SK-N-SH treated with all-trans-retinoic acid at 6 μM for 48 hours (cell line): ENCODE measurements at regions not wholly inside any gene's neighbourhood (a gene's known extent, or its start where the extent isn't known, plus 50 kb on each side); places are given as distances from the start of the nearest gene placed in this dataset.

Experiments
- ATAC-seq: fragments of 200-7000 bp; cut with Tn5 transposase; 3 replicates; pipeline ENCODE4 v1.9.1; 2020; ENCODE audit warnings: mild to moderate bottlenecking, moderate library complexity
- ARNTL ChIP-seq: fragments of 450-650 bp; formaldehyde crosslinking; IDR thresholded peaks from 2 replicates; pipeline ENCODE4 v1.5.0; 2020; ENCODE audit warnings: low read depth, mild to moderate bottlenecking, moderate library complexity, borderline replicate concordance
- BACH2 ChIP-seq: fragments of 250-450 bp; sonication (Bioruptor Pico); IDR thresholded peaks from 2 replicates; pipeline ENCODE4 v1.9.0; 2021; ENCODE audit warnings: mild to moderate bottlenecking, borderline replicate concordance
- CREB5 ChIP-seq: fragments of 250-450 bp; sonication (Bioruptor Pico); IDR thresholded peaks from 2 replicates; pipeline ENCODE4 v1.5.1; 2020; ENCODE audit warnings: low read depth, mild to moderate bottlenecking, moderate library complexity
- CSDC2 ChIP-seq: fragments of 250-450 bp; sonication (Bioruptor Pico); IDR thresholded peaks from 2 replicates; pipeline ENCODE4 v1.5.0; 2020; ENCODE audit warnings: mild to moderate bottlenecking, moderate library complexity
- ESRRG ChIP-seq: fragments of 250-450 bp; sonication (Bioruptor Pico); IDR thresholded peaks from 2 replicates; pipeline ENCODE4 v1.6.1; 2021; ENCODE audit warnings: mild to moderate bottlenecking
- GLIS3 ChIP-seq: fragments of 250-450 bp; sonication (Bioruptor Pico); IDR thresholded peaks from 2 replicates; pipeline ENCODE4 v1.5.0; 2020; ENCODE audit warnings: mild to moderate bottlenecking, moderate library complexity
- ISL1 ChIP-seq: fragments of 250-450 bp; sonication (Bioruptor Pico); IDR thresholded peaks from 2 replicates; pipeline ENCODE4 v2.1.2; 2022; ENCODE audit warnings: mild to moderate bottlenecking, moderate library complexity
- OSR1 ChIP-seq: fragments of 250-450 bp; sonication (Bioruptor Pico); IDR thresholded peaks from 2 replicates; pipeline ENCODE4 v1.8.0; 2022; ENCODE audit warnings: moderate library complexity, mild to moderate bottlenecking, inconsistent platforms
- PATZ1 ChIP-seq: fragments of 250-450 bp; sonication (Bioruptor Pico); IDR thresholded peaks from 2 replicates; pipeline ENCODE4 v1.8.0; 2020; ENCODE audit warnings: mild to moderate bottlenecking, moderate library complexity, borderline replicate concordance
- PPARA ChIP-seq: fragments of 250-450 bp; sonication (Bioruptor Pico); IDR thresholded peaks from 2 replicates; pipeline ENCODE4 v1.5.0; 2020; ENCODE audit warnings: mild to moderate bottlenecking, borderline replicate concordance
- RARB ChIP-seq: fragments of 250-450 bp; sonication (Bioruptor Pico); IDR thresholded peaks from 2 replicates; pipeline ENCODE4 v1.8.0; 2021; ENCODE audit warnings: mild to moderate bottlenecking, moderate library complexity
- SNAI2 ChIP-seq: fragments of 250-450 bp; sonication (Bioruptor Pico); IDR thresholded peaks from 2 replicates; pipeline ENCODE4 v1.5.0; 2020; ENCODE audit warnings: mild to moderate bottlenecking, moderate library complexity
- TOX ChIP-seq: fragments of 250-450 bp; sonication (Bioruptor Pico); IDR thresholded peaks from 2 replicates; pipeline ENCODE4 v1.8.0; 2021; ENCODE audit warnings: mild to moderate bottlenecking, moderate library complexity, borderline replicate concordance
- ZC3H10 ChIP-seq: fragments of 250-450 bp; sonication (Bioruptor Pico); IDR thresholded peaks from 2 replicates; pipeline ENCODE4 v1.5.1; 2021; ENCODE audit warnings: mild to moderate bottlenecking, moderate library complexity
- ZFP3 ChIP-seq: fragments of 250-450 bp; sonication (Bioruptor Pico); IDR thresholded peaks from 2 replicates; pipeline ENCODE4 v1.5.0; 2020; ENCODE audit warnings: mild to moderate bottlenecking, moderate library complexity
- ZFP30 ChIP-seq: fragments of 450-650 bp; formaldehyde crosslinking; IDR thresholded peaks from 2 replicates; pipeline ENCODE4 v1.5.0; 2022; ENCODE audit warnings: mild to moderate bottlenecking, moderate library complexity
- ZNF565 ChIP-seq: fragments of 450-650 bp; formaldehyde crosslinking; conservative IDR thresholded peaks from 2 replicates; pipeline ENCODE4 v1.5.0; 2020; ENCODE audit warnings: low read depth, mild to moderate bottlenecking, moderate library complexity
- ZNF70 ChIP-seq: fragments of 450-650 bp; formaldehyde crosslinking; IDR thresholded peaks from 2 replicates; pipeline ENCODE4 v1.5.0; 2020; ENCODE audit warnings: mild to moderate bottlenecking, moderate library complexity
- TF ChIP-seq, protein P1 (sequence below): fragments of 250-450 bp; sonication (Bioruptor Pico); IDR thresholded peaks from 2 replicates; pipeline ENCODE4 v1.5.1; 2021; ENCODE audit warnings: mild to moderate bottlenecking, moderate library complexity
- TF ChIP-seq, protein P2 (sequence below): fragments of 250-450 bp; sonication (Bioruptor Pico); IDR thresholded peaks from 2 replicates; pipeline ENCODE4 v1.5.0; 2020; ENCODE audit warnings: mild to moderate bottlenecking, moderate library complexity

- ATAC-seq: no peak
Measured at GRCh38 chr5:81879936-81880335, 91.9 kb upstream of the ATG10 start.

DNA sequence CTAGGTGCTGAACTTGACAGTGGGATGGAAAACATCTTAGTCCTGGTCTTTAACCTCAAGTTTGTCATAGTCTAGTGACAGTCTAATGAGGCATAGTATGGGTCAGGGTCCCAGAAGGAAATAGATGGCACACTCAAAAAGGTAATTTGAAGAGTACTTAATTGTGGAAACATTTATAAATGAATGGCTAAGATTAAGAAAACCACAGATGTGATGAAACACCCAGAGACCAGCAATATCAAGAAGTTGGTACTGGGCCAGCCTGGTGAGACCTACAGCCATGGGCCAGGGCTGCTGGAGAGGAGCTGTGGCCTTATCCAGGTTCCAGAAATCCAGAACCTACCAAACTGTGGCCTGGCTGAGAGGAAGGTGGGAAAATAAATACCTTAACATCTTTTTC is 93.5 kb upstream of the ATG10 start:
- ATAC-seq: no peak
- TF ChIP-seq ZNF70 (no peak), SNAI2 (no peak), ZFP3 (no peak), ZNF565 (CRISPR knock-in tag) (no peak), ARNTL (CRISPR knock-in tag) (no peak)
- TF ChIP-seq, protein P1, sequence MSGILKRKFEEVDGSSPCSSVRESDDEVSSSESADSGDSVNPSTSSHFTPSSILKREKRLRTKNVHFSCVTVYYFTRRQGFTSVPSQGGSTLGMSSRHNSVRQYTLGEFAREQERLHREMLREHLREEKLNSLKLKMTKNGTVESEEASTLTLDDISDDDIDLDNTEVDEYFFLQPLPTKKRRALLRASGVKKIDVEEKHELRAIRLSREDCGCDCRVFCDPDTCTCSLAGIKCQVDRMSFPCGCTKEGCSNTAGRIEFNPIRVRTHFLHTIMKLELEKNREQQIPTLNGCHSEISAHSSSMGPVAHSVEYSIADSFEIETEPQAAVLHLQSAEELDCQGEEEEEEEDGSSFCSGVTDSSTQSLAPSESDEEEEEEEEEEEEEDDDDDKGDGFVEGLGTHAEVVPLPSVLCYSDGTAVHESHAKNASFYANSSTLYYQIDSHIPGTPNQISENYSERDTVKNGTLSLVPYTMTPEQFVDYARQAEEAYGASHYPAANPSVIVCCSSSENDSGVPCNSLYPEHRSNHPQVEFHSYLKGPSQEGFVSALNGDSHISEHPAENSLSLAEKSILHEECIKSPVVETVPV (CRISPR knock-in tag): no peak
- TF ChIP-seq, protein P2, sequence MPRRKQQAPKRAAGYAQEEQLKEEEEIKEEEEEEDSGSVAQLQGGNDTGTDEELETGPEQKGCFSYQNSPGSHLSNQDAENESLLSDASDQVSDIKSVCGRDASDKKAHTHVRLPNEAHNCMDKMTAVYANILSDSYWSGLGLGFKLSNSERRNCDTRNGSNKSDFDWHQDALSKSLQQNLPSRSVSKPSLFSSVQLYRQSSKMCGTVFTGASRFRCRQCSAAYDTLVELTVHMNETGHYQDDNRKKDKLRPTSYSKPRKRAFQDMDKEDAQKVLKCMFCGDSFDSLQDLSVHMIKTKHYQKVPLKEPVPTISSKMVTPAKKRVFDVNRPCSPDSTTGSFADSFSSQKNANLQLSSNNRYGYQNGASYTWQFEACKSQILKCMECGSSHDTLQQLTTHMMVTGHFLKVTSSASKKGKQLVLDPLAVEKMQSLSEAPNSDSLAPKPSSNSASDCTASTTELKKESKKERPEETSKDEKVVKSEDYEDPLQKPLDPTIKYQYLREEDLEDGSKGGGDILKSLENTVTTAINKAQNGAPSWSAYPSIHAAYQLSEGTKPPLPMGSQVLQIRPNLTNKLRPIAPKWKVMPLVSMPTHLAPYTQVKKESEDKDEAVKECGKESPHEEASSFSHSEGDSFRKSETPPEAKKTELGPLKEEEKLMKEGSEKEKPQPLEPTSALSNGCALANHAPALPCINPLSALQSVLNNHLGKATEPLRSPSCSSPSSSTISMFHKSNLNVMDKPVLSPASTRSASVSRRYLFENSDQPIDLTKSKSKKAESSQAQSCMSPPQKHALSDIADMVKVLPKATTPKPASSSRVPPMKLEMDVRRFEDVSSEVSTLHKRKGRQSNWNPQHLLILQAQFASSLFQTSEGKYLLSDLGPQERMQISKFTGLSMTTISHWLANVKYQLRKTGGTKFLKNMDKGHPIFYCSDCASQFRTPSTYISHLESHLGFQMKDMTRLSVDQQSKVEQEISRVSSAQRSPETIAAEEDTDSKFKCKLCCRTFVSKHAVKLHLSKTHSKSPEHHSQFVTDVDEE (CRISPR knock-in tag): no peak

More at GRCh38 chr5:81879936-81880335, 91.9 kb upstream of the ATG10 start:
- no peak for TF ChIP-seq ARNTL (CRISPR knock-in tag)
- no peak for TF ChIP-seq CSDC2 (CRISPR knock-in tag)

DNA sequence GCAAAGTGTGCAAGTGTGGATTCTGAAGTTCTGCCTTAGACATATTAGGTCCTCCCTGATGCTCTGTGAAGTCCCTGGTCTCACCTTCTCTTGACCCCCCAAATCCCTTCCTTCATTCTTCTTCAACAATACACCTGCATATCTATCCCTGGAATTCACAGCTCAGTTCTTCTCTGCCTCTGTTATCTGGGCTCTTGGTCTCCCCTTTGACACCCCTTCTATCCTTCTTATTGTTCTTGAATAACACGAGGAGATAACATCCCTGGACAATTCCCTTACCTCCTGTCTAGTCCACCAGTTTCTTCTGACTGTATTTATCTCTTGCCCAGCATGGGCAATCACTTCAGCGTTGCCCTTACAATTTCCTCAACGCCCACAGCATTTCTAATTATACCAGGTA is 104.8 kb upstream of the ATG10 start:
- ATAC-seq: no peak
- TF ChIP-seq CSDC2 (CRISPR knock-in tag) (no peak), GLIS3 (CRISPR knock-in tag) (no peak), BACH2 (no peak), PATZ1 (CRISPR knock-in tag) (no peak), ZFP30 (no peak), ARNTL (CRISPR knock-in tag) (no peak), ISL1 (CRISPR knock-in tag) (no peak)
- TF ChIP-seq, protein P2 (CRISPR knock-in tag): no peak
- TF ChIP-seq, protein P1 (CRISPR knock-in tag): no peak
- TF ChIP-seq, all 23 proteins: peak for 0

- no peak for ATAC-seq
- TF ChIP-seq ARNTL (CRISPR knock-in tag) (no peak), OSR1 (CRISPR knock-in tag) (no peak), TOX (no peak), RARB (no peak), CSDC2 (CRISPR knock-in tag) (no peak), ZC3H10 (CRISPR knock-in tag) (no peak), CREB5 (CRISPR knock-in tag) (no peak), PPARA (CRISPR knock-in tag) (no peak), ESRRG (CRISPR knock-in tag) (no peak), ZNF70 (no peak), ZFP30 (no peak)
- TF ChIP-seq, protein P2 (CRISPR knock-in tag): no peak
Measured at GRCh38 chr5:81860778-81861177, 109.9 kb upstream of the SSBP2 start.
